KMS-11 (cell line): ENCODE measurements at regions not wholly inside any gene's neighbourhood (a gene's known extent, or its start where the extent isn't known, plus 50 kb on each side); places are given as distances from the start of the nearest gene placed in this dataset.
A peak's percentile ranks its signal among the peaks of the same experiment; 100 is the strongest.

ENCODE experiments used
- H2AFZ ChIP-seq: fragments of 200-600 bp; sonication (generic); 2 replicates; pipeline ENCODE4 v1.6.1; 2016; ENCODE audit warnings: antibody characterized with exemption, mixed run types, low read depth
- H3K27ac ChIP-seq: fragments of 200-600 bp; sonication (generic); 2 replicates; pipeline ENCODE4 v1.6.1; 2016; ENCODE audit warnings: mild to moderate bottlenecking, mixed run types
- H3K27me3 ChIP-seq: fragments of 200-600 bp; sonication (generic); 2 replicates; pipeline ENCODE4 v1.6.1; 2017; ENCODE audit warnings: mild to moderate bottlenecking, low read depth, mixed run types, moderate library complexity; ENCODE audit not compliant: insufficient read depth
- H3K36me3 ChIP-seq: fragments of 200-600 bp; sonication (generic); 2 replicates; pipeline ENCODE4 v1.6.1; 2017; ENCODE audit warnings: mild to moderate bottlenecking, mixed run types; ENCODE audit not compliant: insufficient read depth
- H3K4me1 ChIP-seq: fragments of 200-600 bp; sonication (generic); 2 replicates; pipeline ENCODE4 v1.6.1; 2016; ENCODE audit warnings: mild to moderate bottlenecking, low read depth, mixed run types; ENCODE audit not compliant: poor library complexity, severe bottlenecking
- H3K4me2 ChIP-seq: fragments of 200-600 bp; sonication (generic); 2 replicates; pipeline ENCODE4 v1.7.0; 2016; ENCODE audit warnings: mild to moderate bottlenecking, mixed run types
- H3K4me3 ChIP-seq: fragments of 200-600 bp; sonication (generic); IDR thresholded peaks from 2 replicates; pipeline ENCODE4 v1.6.1; 2017; ENCODE audit warnings: low read depth, low read length, mixed read lengths; ENCODE audit not compliant: insufficient read depth
- H3K79me2 ChIP-seq: fragments of 200-600 bp; sonication (generic); 2 replicates; pipeline ENCODE4 v1.6.1; 2016; ENCODE audit warnings: low read depth, mixed run types; ENCODE audit not compliant: insufficient read depth
- H3K9ac ChIP-seq: fragments of 200-600 bp; sonication (generic); 2 replicates; pipeline ENCODE4 v1.6.1; 2016; ENCODE audit warnings: mild to moderate bottlenecking, mixed run types
- H4K20me1 ChIP-seq: fragments of 200-600 bp; sonication (generic); 2 replicates; pipeline ENCODE4 v1.6.1; 2016; ENCODE audit warnings: mild to moderate bottlenecking, mixed run types; ENCODE audit not compliant: insufficient read depth
- CTCF ChIP-seq: fragments of 200-600 bp; sonication (generic); conservative IDR thresholded peaks from 2 replicates; pipeline ENCODE4 v1.6.1; 2017; ENCODE audit warnings: low read depth, mild to moderate bottlenecking, antibody characterized with exemption, low read length, moderate library complexity, mixed read lengths

- H3K9ac ChIP-seq: no peak overlapping the region
- H3K27ac ChIP-seq: no peak overlapping the region
- no peak overlapping the region for H3K4me3 ChIP-seq
- no peak overlapping the region for H3K4me2 ChIP-seq
- H3K79me2 ChIP-seq: no peaks in the 10 kb centered on the region
- no peaks in the 10 kb centered on the region for H3K27me3 ChIP-seq
- H3K36me3 ChIP-seq: no peaks in the 10 kb centered on the region
- TF ChIP-seq CTCF: no peak
- no peaks in the 10 kb centered on the region for H4K20me1 ChIP-seq
- H2AFZ ChIP-seq: no peak overlapping the region
- H3K4me1 ChIP-seq: no peaks in the 10 kb centered on the region
Measured at GRCh38 chrX:137915466-137915865, 349.5 kb downstream of the ZIC3 start.

DNA sequence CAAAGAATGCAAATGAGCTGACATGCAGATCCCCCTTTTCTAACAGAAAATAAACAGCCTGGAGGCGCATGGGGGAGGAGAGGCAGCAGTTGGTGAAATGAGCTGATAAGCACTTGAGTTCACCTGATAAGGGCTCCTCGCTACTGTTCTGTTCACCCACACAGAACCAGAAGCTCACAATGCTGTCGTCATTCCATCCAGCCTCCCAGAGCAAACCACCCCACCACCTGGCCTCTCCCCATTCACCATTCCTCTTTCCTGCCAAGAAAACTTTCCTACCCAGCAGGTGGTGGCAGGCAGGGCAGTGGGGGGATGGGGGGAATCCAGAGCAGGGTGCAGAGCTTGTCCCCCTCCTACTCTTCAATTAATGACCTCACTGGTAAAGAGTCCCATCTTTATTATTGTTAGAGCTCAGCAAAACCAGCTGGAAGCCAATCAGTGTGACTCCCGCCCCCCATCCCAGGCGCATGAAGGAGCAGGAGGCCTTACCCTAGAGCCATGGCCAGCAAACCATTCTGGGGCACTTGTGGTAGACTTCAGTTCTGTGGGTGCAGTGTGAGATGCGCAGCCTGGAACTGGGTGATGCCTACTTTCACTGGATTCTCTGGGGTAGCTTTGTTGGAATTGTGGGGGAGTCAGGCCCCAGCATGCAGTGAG is 350.3 kb downstream of the ZIC3 start:
- Histone ChIP-seq H3K79me2 (no peaks in the 10 kb centered on the region), H3K27ac (no peak overlapping the region), H3K4me2 (no peak overlapping the region), H3K27me3 (no peaks in the 10 kb centered on the region), H3K4me1 (no peaks in the 10 kb centered on the region), H2AFZ (no peak overlapping the region), H3K9ac (no peak overlapping the region), H4K20me1 (no peaks in the 10 kb centered on the region), H3K4me3 (no peak overlapping the region), H3K36me3 (no peaks in the 10 kb centered on the region)
- no peak for TF ChIP-seq CTCF

- no peak overlapping the region for H3K4me3 ChIP-seq
- H4K20me1 ChIP-seq: no peaks in the 10 kb centered on the region
- H3K79me2 ChIP-seq: no peaks in the 10 kb centered on the region
- no peaks in the 10 kb centered on the region for H3K27me3 ChIP-seq
- TF ChIP-seq CTCF: peak; percentile 43
- H3K4me2 ChIP-seq: no peak overlapping the region
- H3K27ac ChIP-seq: no peak overlapping the region
- no peaks in the 10 kb centered on the region for H3K4me1 ChIP-seq
- H2AFZ ChIP-seq: no peak overlapping the region
- H3K9ac ChIP-seq: no peak overlapping the region
- no peaks in the 10 kb centered on the region for H3K36me3 ChIP-seq
Measured at GRCh38 chrX:137926090-137926489, 360.2 kb downstream of the ZIC3 start.

DNA sequence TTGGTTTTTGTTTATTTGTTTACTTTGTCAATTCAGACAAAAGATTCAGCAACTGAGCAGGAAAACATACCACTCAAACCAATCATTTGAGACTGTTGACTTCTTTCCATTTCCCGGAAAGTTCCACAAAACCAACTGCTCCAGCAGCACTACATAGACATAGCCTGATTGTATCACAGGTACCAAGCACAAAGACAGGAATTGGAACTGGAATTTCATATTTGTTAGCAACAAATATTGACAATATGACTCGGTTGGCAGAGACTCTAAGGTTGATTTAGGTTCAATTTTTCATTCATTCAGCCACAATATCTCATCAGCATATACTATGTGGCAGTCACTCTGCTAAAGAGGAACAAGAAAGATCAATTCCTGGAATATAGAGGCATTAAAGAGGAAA is 364.0 kb downstream of the ZIC3 start:
- no peaks in the 10 kb centered on the region for H3K79me2 ChIP-seq
- no peak overlapping the region for H3K4me2 ChIP-seq
- H3K36me3 ChIP-seq: no peaks in the 10 kb centered on the region
- H3K27me3 ChIP-seq: no peaks in the 10 kb centered on the region
- no peak overlapping the region for H3K27ac ChIP-seq
- TF ChIP-seq CTCF: no peak
- H3K4me3 ChIP-seq: no peak overlapping the region
- no peak overlapping the region for H2AFZ ChIP-seq
- H4K20me1 ChIP-seq: no peaks in the 10 kb centered on the region
- no peaks in the 10 kb centered on the region for H3K4me1 ChIP-seq
- H3K9ac ChIP-seq: no peak overlapping the region
